Body of pancreas (tissue), 4 donors: ENCODE measurements at regions not wholly inside any gene's neighbourhood (a gene's known extent, or its start where the extent isn't known, plus 50 kb on each side); places are given as distances from the start of the nearest gene placed in this dataset.
"Not testable (repeated sequence)": the region's sequence is repeated elsewhere in the genome, so short reads cannot be mapped to it uniquely, and the experiment has no call there.

ENCODE experiments used
- ATAC-seq: fragments of 150-250 bp; one replicate; pipeline ENCODE4 v1.9.1; 2016
- DNase-seq, 4 donors: peaks; one replicate each; pipeline ENCODE4 v3.0.0-alpha.2; 2019
- H3K27ac ChIP-seq, 4 donors: fragments of 200-600 bp; sonication (generic); 1 replicate in 3 of 4; 2 replicates in 1 of 4; pipeline versions ENCODE4 v1.5.1 to v1.6.1; 2016 to 2019; ENCODE audit warnings: mild to moderate bottlenecking in 1 of 4, mixed read lengths in 1 of 4, moderate library complexity in 1 of 4
- H3K27me3 ChIP-seq, 2 donors: fragments of 200-600 bp; sonication (generic); one replicate each; pipeline ENCODE4 v1.6.0; 2016; ENCODE audit warnings: mild to moderate bottlenecking in 1 of 2
- H3K36me3 ChIP-seq, 2 donors: fragments of 200-600 bp; sonication (generic); replicated peaks in 1 of 2; 2 replicates each; pipeline ENCODE4 v1.5.1; 2016; ENCODE audit warnings: low read depth in 2 of 2; ENCODE audit not compliant: insufficient read depth in 1 of 2
- H3K4me1 ChIP-seq: fragments of 200-600 bp; sonication (generic); one replicate; pipeline ENCODE4 v1.6.0; 2016
- H3K4me3 ChIP-seq, 2 donors: fragments of 200-600 bp; sonication (generic); 1 replicate in 1 of 2; 2 replicates in 1 of 2; pipeline ENCODE4 v1.5.1; 2016 to 2019
- H3K9me3 ChIP-seq, 3 donors: fragments of 200-600 bp; sonication (generic); 1 replicate in 2 of 3; 2 replicates in 1 of 3; pipeline ENCODE4 v1.5.1; 2016
- CTCF ChIP-seq, 7 experiments: fragments of 450-650 bp in 4 of 7; fragments of 200-600 bp in 3 of 7; sonication (generic) in 3 of 7; IDR thresholded peaks; one replicate each; pipeline ENCODE4 v1.5.1; 2016 to 2019; ENCODE audit warnings: antibody characterized with exemption in 7 of 7
- POLR2A ChIP-seq, 3 donors: fragments of 450-650 bp; IDR thresholded peaks; one replicate each; pipeline ENCODE4 v1.6.1; 2016; ENCODE audit warnings: antibody characterized with exemption in 3 of 3, mild to moderate bottlenecking in 2 of 3
- WGBS, 2 donors: methylation state at CpG; one replicate each; pipeline ENCODE4 v1.1.5; 2017; 5-methylcytosine and 5-hydroxymethylcytosine counted together
- intact Hi-C: fragments of 100-400 bp; cut with DNase I; formaldehyde crosslinking; loops from one replicate; pipeline ENCODE4 v1.15.1; 2023

DNA sequence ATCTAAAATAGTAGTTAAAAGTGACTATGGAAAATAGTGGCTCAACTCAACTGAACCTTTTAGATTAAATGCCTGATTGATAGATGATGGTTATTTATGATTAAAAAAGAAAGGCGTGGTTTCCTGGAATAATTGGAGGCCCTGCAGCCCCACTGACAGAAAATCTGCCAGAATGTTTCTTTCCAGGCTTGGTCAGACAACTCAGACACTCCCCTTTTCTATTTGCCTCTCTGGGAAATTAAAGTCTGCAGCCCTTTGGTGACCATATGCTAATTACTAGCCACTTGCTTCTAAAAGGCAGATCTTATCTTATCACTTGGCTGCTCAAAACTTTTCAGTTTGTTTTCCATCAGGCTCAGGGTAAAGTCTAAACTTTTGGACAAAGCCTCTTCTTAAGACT is 506.0 kb downstream of the TMEM114 start:
- no peak overlapping the region for H3K4me3 ChIP-seq
- H3K27ac ChIP-seq = no peak overlapping the region
- DNase-seq (no peak), ATAC-seq (no peak)
- no peaks in the 10 kb centered on the region for H3K9me3 ChIP-seq
- WGBS, 2 donors = 42 to 61% methylated on average over 1 of the region's 1 CpG
- no peak for TF ChIP-seq CTCF (IDR thresholded peaks at IDR 0.05)
- no peak for TF ChIP-seq POLR2A (IDR thresholded peaks at IDR 0.05)
- H3K4me1 ChIP-seq = no peaks in the 10 kb centered on the region
- no peaks in the 10 kb centered on the region for H3K27me3 ChIP-seq
- intact Hi-C loops = no loop called here
- H3K36me3 ChIP-seq = no peaks in the 10 kb centered on the region

DNA sequence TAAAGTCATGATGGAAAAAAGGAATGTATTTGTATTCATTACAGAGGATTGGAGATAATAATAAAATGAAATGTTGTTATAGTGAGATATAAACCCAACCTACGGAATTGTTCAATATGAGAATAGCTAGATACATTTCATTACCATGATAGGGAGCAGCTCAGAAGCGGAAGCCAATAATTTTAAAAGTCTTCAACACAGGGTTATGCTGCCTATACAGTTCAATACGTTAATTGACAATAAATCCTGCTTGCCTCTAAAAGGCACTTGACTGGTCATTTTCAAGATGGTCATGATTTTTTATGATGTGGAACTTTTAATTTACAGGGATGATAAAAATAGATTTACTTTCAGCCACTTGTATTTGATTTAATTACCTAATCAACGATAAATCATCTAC is 506.8 kb downstream of the TMEM114 start:
- Histone ChIP-seq H3K4me3 (no peak overlapping the region), H3K9me3 (no peaks in the 10 kb centered on the region), H3K27ac (no peak overlapping the region), H3K36me3 (no peaks in the 10 kb centered on the region), H3K27me3 (no peaks in the 10 kb centered on the region), H3K4me1 (no peaks in the 10 kb centered on the region)
- ATAC-seq (no peak), DNase-seq (no peak)
- no peak for TF ChIP-seq POLR2A (IDR thresholded peaks at IDR 0.05)
- no peak for TF ChIP-seq CTCF (IDR thresholded peaks at IDR 0.05)
- WGBS, 2 donors = 61 to 63% methylated on average over 4 of the region's 4 CpGs
- intact Hi-C loops = no loop called here

GRCh38 chr16:8080817-8081216 is 509.5 kb downstream of the TMEM114 start:
- no peak for ATAC-seq

GRCh38 chr16:8075271-8075670 is 515.0 kb downstream of the TMEM114 start:
- no peak for ATAC-seq
- Histone ChIP-seq H3K4me1 (no peaks in the 10 kb centered on the region), H3K36me3 (no peaks in the 10 kb centered on the region), H3K4me3 (no peak overlapping the region), H3K27ac (no peak overlapping the region), H3K9me3 (no peaks in the 10 kb centered on the region), H3K27me3 (no peaks in the 10 kb centered on the region)
- TF ChIP-seq CTCF (IDR thresholded peaks at IDR 0.05) = no peak
- no peak for TF ChIP-seq POLR2A (IDR thresholded peaks at IDR 0.05)
- WGBS, 2 donors = 66 to 78% methylated on average over 5 of the region's 5 CpGs
- intact Hi-C loops = no loop called here
- DNase-seq = no peak

More at GRCh38 chr16:8080817-8081216, 509.5 kb downstream of the TMEM114 start:
- H3K4me3 ChIP-seq = no peak overlapping the region
- H3K9me3 ChIP-seq = no peaks in the 10 kb centered on the region
- no peaks in the 10 kb centered on the region for H3K36me3 ChIP-seq
- TF ChIP-seq POLR2A (IDR thresholded peaks at IDR 0.05) = no peak
- DNase-seq = no peak
- H3K27ac ChIP-seq = no peak overlapping the region
- WGBS, 2 donors = 70 to 77% methylated on average over 3 of the region's 3 CpGs
- no peaks in the 10 kb centered on the region for H3K27me3 ChIP-seq
- intact Hi-C loops = no loop called here
- no peaks in the 10 kb centered on the region for H3K4me1 ChIP-seq

GRCh38 chr16:8070506-8070905 is 519.8 kb downstream of the TMEM114 start:
- WGBS, 2 donors = 40 to 52% methylated on average over 2 of the region's 2 CpGs
- no peaks in the 10 kb centered on the region for H3K4me1 ChIP-seq
- H3K4me3 ChIP-seq = no peak overlapping the region
- H3K36me3 ChIP-seq = no peaks in the 10 kb centered on the region
- TF ChIP-seq CTCF (IDR thresholded peaks at IDR 0.05) = no peak
- no peak for TF ChIP-seq POLR2A (IDR thresholded peaks at IDR 0.05)
- intact Hi-C loops = no loop called here
- DNase-seq (no peak), ATAC-seq (no peak)
- no peaks in the 10 kb centered on the region for H3K27me3 ChIP-seq
- H3K27ac ChIP-seq = no peak overlapping the region
- peaks cover 0 to 4% (median 0%) of the 10 kb centered on the region in 3 donors for H3K9me3 ChIP-seq

DNA sequence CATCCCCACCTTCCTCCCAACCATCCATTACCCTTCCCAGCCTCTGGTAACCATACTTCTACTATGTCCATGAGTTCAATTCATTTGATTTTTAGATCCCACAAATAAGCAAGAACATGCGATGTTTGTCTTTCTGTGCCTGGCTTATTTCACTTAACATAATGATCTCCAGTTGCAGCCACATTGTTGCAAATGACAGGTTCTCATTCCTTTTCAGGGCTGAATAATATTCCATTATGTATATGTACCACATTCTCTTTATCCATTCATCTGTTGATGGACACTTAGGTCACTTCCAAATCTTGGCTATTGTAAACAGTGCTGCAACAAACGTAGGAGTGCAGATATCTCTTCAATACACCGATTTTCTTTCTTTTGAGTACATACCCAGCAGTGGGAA is 522.1 kb downstream of the TMEM114 start:
- ATAC-seq, H3K9me3 ChIP-seq, intact Hi-C loops, H3K4me1 ChIP-seq, H3K4me3 ChIP-seq, H3K36me3 ChIP-seq, H3K27ac ChIP-seq, DNase-seq, H3K27me3 ChIP-seq: not testable (repeated sequence)
- 69 to 76% methylated on average over 3 of the region's 3 CpGs for WGBS, 2 donors
